HEK293T (cell line): ENCODE measurements at regions not wholly inside any gene's neighbourhood (a gene's known extent, or its start where the extent isn't known, plus 50 kb on each side); places are given as distances from the start of the nearest gene placed in this dataset.

Source experiments
- ARNT ChIP-seq: fragments of 450-650 bp; IDR thresholded peaks from 2 replicates; pipeline ENCODE4 v1.6.1; 2017; ENCODE audit warnings: mild to moderate bottlenecking
- BHLHE40 ChIP-seq: fragments of 450-650 bp; IDR thresholded peaks from 2 replicates; pipeline ENCODE4 v1.6.1; 2016; ENCODE audit warnings: mild to moderate bottlenecking, moderate library complexity, borderline replicate concordance
- CTBP1 ChIP-seq: fragments of 450-650 bp; IDR thresholded peaks from 2 replicates; pipeline ENCODE4 v1.6.1; 2016; ENCODE audit warnings: borderline replicate concordance
- FOXA1 ChIP-seq: fragments of 450-650 bp; IDR thresholded peaks from 2 replicates; pipeline ENCODE4 v1.6.1; 2016; ENCODE audit warnings: mild to moderate bottlenecking
- FOXK2 ChIP-seq: fragments of 450-650 bp; IDR thresholded peaks from 2 replicates; pipeline ENCODE4 v1.6.1; 2016; ENCODE audit warnings: mild to moderate bottlenecking
- FOXM1 ChIP-seq: fragments of 450-650 bp; IDR thresholded peaks from 2 replicates; pipeline ENCODE4 v1.6.1; 2017; ENCODE audit warnings: mild to moderate bottlenecking, borderline replicate concordance
- PKNOX1 ChIP-seq: fragments of 450-650 bp; IDR thresholded peaks from 2 replicates; pipeline ENCODE4 v1.6.1; 2016
- SP1 ChIP-seq: fragments of 450-650 bp; IDR thresholded peaks from 2 replicates; pipeline ENCODE4 v1.6.1; 2017
- TARDBP ChIP-seq: fragments of 450-650 bp; IDR thresholded peaks from 2 replicates; pipeline ENCODE4 v1.6.1; 2016

DNA sequence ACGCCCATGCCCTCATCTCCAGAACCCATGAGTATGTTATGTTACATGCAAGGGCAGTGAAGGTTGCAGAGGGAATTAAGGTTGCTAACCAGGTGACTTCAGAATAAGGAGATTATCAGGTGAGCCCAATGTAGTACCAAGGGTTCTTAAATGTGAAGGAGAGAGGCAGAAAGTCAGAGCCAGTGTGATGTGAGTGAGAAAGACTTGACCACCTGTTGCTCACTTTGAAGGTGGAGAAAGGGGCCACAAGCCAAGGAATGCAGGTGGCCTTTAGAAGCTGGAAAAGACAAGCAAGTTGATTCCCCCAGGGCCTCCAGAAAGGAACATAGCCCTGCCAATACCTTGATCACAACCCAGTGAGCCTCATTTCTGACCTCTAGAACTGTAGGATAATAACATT, 84.7 kb upstream of the CLDN14 start:
- TF ChIP-seq FOXK2 (no peak), FOXA1 (no peak), SP1 (no peak), CTBP1 (no peak), FOXM1 (no peak), BHLHE40 (no peak), ARNT (no peak), PKNOX1 (no peak), TARDBP (no peak)
